CD4-positive, alpha-beta T cell treated with Interleukin-4 for 4 hours (primary cell): ENCODE measurements at regions not wholly inside any gene's neighbourhood (a gene's known extent, or its start where the extent isn't known, plus 50 kb on each side); places are given as distances from the start of the nearest gene placed in this dataset.
"Not testable (repeated sequence)": the region's sequence is repeated elsewhere in the genome, so short reads cannot be mapped to it uniquely, and the experiment has no call there.

Experiments used
- DNase-seq: peaks from one replicate; pipeline ENCODE4 v3.0.0-alpha.2; 2020

- no peak for DNase-seq
Observed at GRCh38 chr5:83404182-83404716, 67.3 kb upstream of the VCAN start.

GRCh38 chr5:83405662-83406061, 65.9 kb upstream of the VCAN start:
- DNase-seq: no peak

DNA sequence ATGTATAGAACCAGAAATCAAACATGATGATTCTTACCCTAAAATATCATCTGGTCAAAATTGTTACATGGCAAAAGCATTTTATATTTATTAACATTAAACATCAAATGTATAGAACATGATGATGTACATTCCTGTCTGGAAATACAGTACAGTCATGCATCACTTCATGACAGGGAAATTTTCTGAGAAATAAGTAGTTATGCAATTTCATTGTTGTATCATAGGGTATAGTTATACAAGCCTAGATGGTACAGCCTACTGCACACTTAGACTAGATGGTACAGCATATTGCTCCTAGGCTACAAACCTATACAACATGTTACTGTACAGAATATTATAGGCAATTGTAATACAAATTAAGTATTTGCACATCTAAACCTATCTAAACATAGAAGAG, 64.6 kb upstream of the VCAN start:
- no peak for DNase-seq

GRCh38 chr5:83407931-83408330, 63.6 kb upstream of the VCAN start:
- no peak for DNase-seq

DNA sequence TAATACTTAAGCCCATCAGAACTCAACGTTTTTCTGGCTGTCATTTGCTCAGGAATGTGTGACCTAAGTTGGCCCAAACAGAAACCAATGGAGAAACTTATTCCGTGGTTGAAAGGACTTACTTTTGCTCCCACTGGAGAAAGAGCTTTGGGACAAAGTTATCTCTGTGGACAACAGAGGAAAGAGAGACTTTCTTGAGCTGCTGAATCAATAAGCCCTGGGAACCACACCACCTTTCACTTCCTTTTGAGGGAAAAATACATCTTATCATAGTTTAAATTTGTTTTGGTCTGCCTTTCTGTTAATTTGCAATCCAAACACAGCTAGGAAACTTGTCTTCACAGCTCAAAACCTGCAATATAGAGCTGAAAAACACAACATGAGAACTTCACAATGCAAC, 62.8 kb upstream of the VCAN start:
- no peak for DNase-seq

GRCh38 chr5:83409776-83410175, 61.8 kb upstream of the VCAN start:
- DNase-seq: not testable (repeated sequence)

GRCh38 chr5:83410319-83410718, 61.2 kb upstream of the VCAN start:
- DNase-seq: peak; percentile 5

DNA sequence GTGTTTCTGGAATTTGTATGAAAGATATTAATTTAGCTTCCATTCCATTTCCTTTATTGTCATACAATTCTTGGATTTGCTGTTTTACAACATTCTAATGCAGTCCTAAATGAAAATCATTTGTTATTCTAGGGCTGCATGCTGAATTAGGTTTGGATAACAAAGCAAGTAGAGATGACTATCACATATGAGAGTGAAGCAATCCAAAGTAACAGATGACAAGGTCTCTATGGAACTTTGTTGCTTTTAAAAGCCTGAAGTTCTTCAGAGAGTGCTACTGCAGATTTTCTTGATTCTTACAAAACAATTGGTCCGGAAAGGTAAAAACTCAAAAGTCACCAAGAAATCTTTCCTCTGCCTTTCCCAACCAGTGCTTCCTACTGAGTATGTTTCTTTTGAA, 56.9 kb upstream of the VCAN start:
- DNase-seq: no peak

DNA sequence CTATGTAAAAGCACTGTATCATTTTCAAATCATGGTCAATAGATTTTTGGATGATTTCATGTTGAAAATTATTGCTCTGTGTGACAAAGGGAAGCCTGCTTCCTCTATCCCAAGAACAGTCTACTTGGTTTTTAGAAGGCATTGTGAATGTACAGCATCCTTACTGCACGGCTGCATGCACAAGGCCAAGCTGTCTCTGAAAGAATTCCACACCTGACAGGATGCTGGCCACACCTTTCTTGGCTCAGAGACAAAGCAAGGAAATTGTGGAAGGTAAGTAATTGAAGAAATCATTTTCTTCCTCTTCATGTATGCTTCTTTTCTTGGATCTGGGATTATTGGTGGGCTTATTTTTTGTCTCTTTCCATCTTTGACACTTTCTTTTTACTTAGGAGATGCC, 53.7 kb upstream of the VCAN start:
- no peak for DNase-seq

DNA sequence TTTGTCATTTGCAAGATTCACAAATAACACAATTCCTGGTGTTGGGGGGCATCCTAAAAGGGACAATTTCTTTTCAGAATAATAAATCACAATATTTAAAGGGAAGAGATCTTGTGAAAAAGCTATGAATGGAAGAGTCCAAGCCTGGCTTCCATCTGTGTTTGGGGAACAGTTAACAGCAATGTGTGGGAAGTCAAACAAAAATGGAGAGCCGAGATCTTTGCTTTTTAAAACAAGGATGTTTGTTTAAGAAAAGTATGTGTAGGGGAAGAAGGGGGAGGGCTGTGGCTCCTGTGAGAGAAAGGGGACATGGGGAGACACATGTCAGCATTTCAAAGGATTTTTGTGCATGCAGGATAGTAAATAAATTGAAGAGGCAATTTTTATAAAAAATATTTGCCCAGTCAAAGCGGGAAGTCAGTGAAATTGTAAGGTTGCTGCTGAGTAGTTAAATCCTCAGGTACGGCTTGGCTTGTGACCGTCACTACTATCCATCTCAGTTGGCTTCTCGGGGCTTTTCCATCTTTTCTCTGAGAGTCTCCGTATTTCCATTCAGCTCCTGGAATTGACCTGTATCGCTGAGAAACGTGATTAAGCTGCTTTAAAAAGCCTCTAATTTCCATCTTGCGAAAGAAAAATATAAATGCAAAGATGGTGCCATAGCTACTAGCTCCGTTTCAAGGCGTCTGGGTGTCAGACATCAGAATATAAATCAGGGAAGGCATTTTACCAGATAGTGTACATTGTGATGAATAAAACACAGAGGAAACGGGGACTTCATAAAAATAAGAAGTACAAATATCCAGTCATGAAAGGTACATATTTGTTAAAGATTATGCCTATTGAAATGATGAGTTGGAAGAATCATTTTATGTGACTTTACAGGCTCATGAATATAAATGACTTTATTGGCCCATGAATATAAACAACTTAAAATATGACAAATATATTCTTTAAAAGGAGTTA, 52.9 kb upstream of the VCAN start:
- no peak for DNase-seq
